Neutrophil (primary cell): ENCODE measurements at regions not wholly inside any gene's neighbourhood (a gene's known extent, or its start where the extent isn't known, plus 50 kb on each side); places are given as distances from the start of the nearest gene placed in this dataset.

ENCODE experiments used
- H3K27ac ChIP-seq: fragments of 200-600 bp; sonication (generic); 2 replicates; pipeline ENCODE4 v1.5.1; 2016; ENCODE audit warnings: mild to moderate bottlenecking, moderate library complexity
- H3K27me3 ChIP-seq: fragments of 200-600 bp; sonication (generic); 2 replicates; pipeline ENCODE4 v1.6.0; 2016; ENCODE audit warnings: mild to moderate bottlenecking
- H3K36me3 ChIP-seq: fragments of 200-600 bp; sonication (generic); 2 replicates; pipeline ENCODE4 v1.5.1; 2017
- H3K4me1 ChIP-seq, 2 experiments: fragments of 200-600 bp in 1 of 2; sonication (generic) in 1 of 2; 1 replicate in 1 of 2; 2 replicates in 1 of 2; pipeline versions ENCODE4 v1.5.1 to v1.6.1; 2013 to 2016; ENCODE audit warnings: low read depth in 1 of 2, low read length in 1 of 2, mild to moderate bottlenecking in 1 of 2, moderate library complexity in 1 of 2; ENCODE audit not compliant: control insufficient read depth in 1 of 2, insufficient read depth in 1 of 2
- H3K4me3 ChIP-seq, 2 experiments: fragments of 200-600 bp in 1 of 2; sonication (generic) in 1 of 2; 1 replicate in 1 of 2; 2 replicates in 1 of 2; pipeline ENCODE4 v1.5.1; 2013 to 2016; ENCODE audit warnings: low read depth in 1 of 2, low read length in 1 of 2, mild to moderate bottlenecking in 1 of 2, moderate library complexity in 1 of 2
- H3K9me3 ChIP-seq: fragments of 200-600 bp; sonication (generic); 2 replicates; pipeline ENCODE4 v1.5.1; 2016
- CTCF ChIP-seq: fragments of 200-600 bp; sonication (generic); IDR thresholded peaks from 2 replicates; pipeline ENCODE4 v1.5.1; 2016; ENCODE audit warnings: antibody characterized with exemption

DNA sequence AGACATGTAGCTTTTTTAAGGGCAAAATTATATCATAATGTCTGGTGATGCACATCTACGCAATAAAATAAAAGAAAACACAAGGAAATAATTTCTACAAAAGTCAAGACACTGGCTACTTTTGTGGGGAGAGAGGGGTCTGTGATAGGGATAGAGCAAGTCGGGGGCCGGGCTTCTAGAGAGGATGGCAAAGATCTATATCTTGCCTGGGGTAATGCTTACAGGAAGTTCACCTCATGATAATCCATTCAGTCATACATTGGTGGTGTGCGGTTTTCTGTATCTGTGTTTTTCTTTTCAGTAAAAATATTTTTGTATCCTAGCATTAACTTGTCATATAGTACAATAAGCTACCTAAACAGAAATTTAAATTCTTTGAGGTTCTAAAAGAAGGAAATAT lies 178.8 kb downstream of the ARRDC4 start:
- Histone ChIP-seq H3K27me3 (no peaks in the 10 kb centered on the region), H3K4me1 (no peaks in the 10 kb centered on the region), H3K9me3 (no peaks in the 10 kb centered on the region), H3K27ac (no peak overlapping the region), H3K36me3 (no peaks in the 10 kb centered on the region), H3K4me3 (no peak overlapping the region)
- no peak for TF ChIP-seq CTCF

DNA sequence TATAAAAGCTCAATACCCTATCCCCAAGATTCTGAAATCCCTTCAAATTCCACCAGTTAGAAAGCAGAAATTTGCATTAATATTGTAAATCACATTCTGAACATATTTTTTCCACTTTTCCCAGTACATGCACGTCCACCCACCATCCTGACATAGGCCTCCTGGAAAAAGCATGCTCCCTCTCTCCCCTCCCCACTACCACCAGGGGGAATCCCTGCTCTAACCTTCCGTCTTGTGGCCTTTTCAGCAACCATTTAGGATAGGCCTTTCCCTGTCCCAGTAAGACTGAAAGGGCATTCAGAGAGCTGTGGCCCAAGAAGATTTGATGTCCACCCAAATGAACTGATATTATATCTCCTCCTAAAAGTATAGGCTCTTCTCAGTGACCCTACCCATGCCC lies 182.1 kb downstream of the ARRDC4 start:
- no peak for TF ChIP-seq CTCF
- H3K36me3 ChIP-seq, result no peaks in the 10 kb centered on the region
- H3K9me3 ChIP-seq, result no peaks in the 10 kb centered on the region
- no peak overlapping the region for H3K4me3 ChIP-seq
- H3K27ac ChIP-seq, result no peak overlapping the region
- no peaks in the 10 kb centered on the region for H3K4me1 ChIP-seq
- H3K27me3 ChIP-seq, result no peaks in the 10 kb centered on the region

GRCh38 chr15:98143116-98143515 lies 182.6 kb downstream of the ARRDC4 start:
- TF ChIP-seq CTCF, result no peak
- H3K9me3 ChIP-seq, result no peaks in the 10 kb centered on the region

GRCh38 chr15:98144388-98144787 lies 183.9 kb downstream of the ARRDC4 start:
- Histone ChIP-seq H3K4me3 (no peak overlapping the region), H3K27ac (no peak overlapping the region), H3K27me3 (no peaks in the 10 kb centered on the region), H3K4me1 (no peaks in the 10 kb centered on the region), H3K9me3 (no peaks in the 10 kb centered on the region), H3K36me3 (no peaks in the 10 kb centered on the region)
- TF ChIP-seq CTCF, result no peak

More at GRCh38 chr15:98143116-98143515, 182.6 kb downstream of the ARRDC4 start:
- Histone ChIP-seq H3K27me3 (no peaks in the 10 kb centered on the region), H3K4me1 (no peaks in the 10 kb centered on the region), H3K27ac (no peak overlapping the region), H3K36me3 (no peaks in the 10 kb centered on the region), H3K4me3 (no peak overlapping the region)

- Histone ChIP-seq H3K36me3 (no peaks in the 10 kb centered on the region), H3K27ac (no peak overlapping the region), H3K27me3 (no peaks in the 10 kb centered on the region), H3K4me3 (no peak overlapping the region), H3K4me1 (no peaks in the 10 kb centered on the region), H3K9me3 (no peaks in the 10 kb centered on the region)
- no peak for TF ChIP-seq CTCF
Observed at GRCh38 chr15:98146031-98146820, 185.7 kb downstream of the ARRDC4 start.
